ENCODE measurements at regions not wholly inside any gene's neighbourhood (a gene's known extent, or its start where the extent isn't known, plus 50 kb on each side); places are given as distances from the start of the nearest gene placed in this dataset.

GRCh38 chr22:47658182-47658581 lies 895.7 kb downstream of the TBC1D22A start:
- TF ChIP-seq CTCF (IDR thresholded peaks at IDR 0.05) (no peak), POLR2A (IDR thresholded peaks at IDR 0.05) (no peak)

All from adrenal gland (tissue), 5 donors.